DOHH2 (cell line): ENCODE measurements at regions not wholly inside any gene's neighbourhood (a gene's known extent, or its start where the extent isn't known, plus 50 kb on each side); places are given as distances from the start of the nearest gene placed in this dataset.

ENCODE experiments used
- CTCF ChIP-seq: fragments of 200-600 bp; sonication (generic); IDR thresholded peaks from one replicate; pipeline ENCODE4 v1.5.1; 2014; ENCODE audit warnings: antibody characterized with exemption, mild to moderate bottlenecking, low read depth, low read length; ENCODE audit not compliant: poor library complexity, severe bottlenecking
- EZH2phosphoT487 ChIP-seq: fragments of 200-600 bp; sonication (generic); IDR thresholded peaks from 2 replicates; pipeline ENCODE4 v1.6.1; 2017; ENCODE audit warnings: borderline replicate concordance, mild to moderate bottlenecking, antibody characterized with exemption, low read length, moderate library complexity, mixed read lengths

- TF ChIP-seq CTCF (no peak), EZH2phosphoT487 (no peak)
Observed at GRCh38 chr2:67752969-67753368, 309.8 kb downstream of the C1D start.
